HG03442 (cell line): ENCODE measurements at regions not wholly inside any gene's neighbourhood (a gene's known extent, or its start where the extent isn't known, plus 50 kb on each side); places are given as distances from the start of the nearest gene placed in this dataset.

ENCODE experiments used
- ATAC-seq: cut with Tn5 transposase; IDR thresholded peaks from one replicate; pipeline ENCODE4 v1.9.1; 2021; ENCODE audit warnings: mild to moderate bottlenecking, moderate library complexity; ENCODE audit not compliant: unreplicated experiment

GRCh38 chr15:101590785-101591184 is 61.4 kb downstream of the TM2D3 start:
- ATAC-seq: no peak

- ATAC-seq: no peak
Measured at GRCh38 chr15:101583284-101583683, 68.9 kb downstream of the TM2D3 start.

GRCh38 chr15:101580431-101580830 is 71.8 kb downstream of the TM2D3 start:
- ATAC-seq: no peak

- no peak for ATAC-seq
Measured at GRCh38 chr15:101579631-101580163, 72.5 kb downstream of the TM2D3 start.

- ATAC-seq: peak; percentile 45
Measured at GRCh38 chr15:101578443-101578894, 73.7 kb downstream of the TM2D3 start.

- ATAC-seq: no peak
Measured at GRCh38 chr15:101573951-101574350, 78.2 kb downstream of the TM2D3 start.

GRCh38 chr15:101570241-101570640 is 80.7 kb upstream of the PCSK6 start:
- ATAC-seq: no peak

GRCh38 chr15:101568821-101569555 is 79.5 kb upstream of the PCSK6 start:
- ATAC-seq: no peak

GRCh38 chr15:101568309-101568708 is 78.8 kb upstream of the PCSK6 start:
- no peak for ATAC-seq

GRCh38 chr15:101566748-101567488 is 77.4 kb upstream of the PCSK6 start:
- ATAC-seq: no peak

GRCh38 chr15:101565377-101565776 is 75.9 kb upstream of the PCSK6 start:
- ATAC-seq: no peak

- no peak for ATAC-seq
Measured at GRCh38 chr15:101563176-101563796, 73.8 kb upstream of the PCSK6 start.

GRCh38 chr15:101562428-101563059 is 73.0 kb upstream of the PCSK6 start:
- ATAC-seq: no peak

GRCh38 chr15:101561584-101561906 is 72.0 kb upstream of the PCSK6 start:
- ATAC-seq: no peak

GRCh38 chr15:101560722-101561583 is 71.4 kb upstream of the PCSK6 start:
- ATAC-seq: no peak

GRCh38 chr15:101559952-101560351 is 70.4 kb upstream of the PCSK6 start:
- ATAC-seq: no peak

GRCh38 chr15:101558221-101558941 is 68.9 kb upstream of the PCSK6 start:
- no peak for ATAC-seq

GRCh38 chr15:101556273-101556672 is 66.8 kb upstream of the PCSK6 start:
- no peak for ATAC-seq

GRCh38 chr15:101554115-101554915 is 64.8 kb upstream of the PCSK6 start:
- ATAC-seq: no peak
